GM23248 (cell line): ENCODE measurements at regions not wholly inside any gene's neighbourhood (a gene's known extent, or its start where the extent isn't known, plus 50 kb on each side); places are given as distances from the start of the nearest gene placed in this dataset.

ENCODE experiments used
- DNase-seq: peaks from one replicate; pipeline ENCODE4 v3.0.0-alpha.2; 2015
- H2AFZ ChIP-seq: fragments of 200-600 bp; sonication (generic); 2 replicates; pipeline ENCODE4 v1.6.1; 2016; ENCODE audit warnings: antibody characterized with exemption
- H3F3A ChIP-seq: fragments of 200-600 bp; sonication (generic); 2 replicates; pipeline ENCODE4 v1.6.1; 2016; ENCODE audit warnings: mild to moderate bottlenecking, antibody characterized with exemption, mixed run types; ENCODE audit not compliant: insufficient read depth
- H3K27ac ChIP-seq: fragments of 200-600 bp; sonication (generic); 2 replicates; pipeline ENCODE4 v1.5.1; 2016; ENCODE audit warnings: mild to moderate bottlenecking
- H3K27me3 ChIP-seq: fragments of 200-600 bp; sonication (generic); replicated peaks from 2 replicates; pipeline ENCODE4 v1.6.1; 2016; ENCODE audit warnings: mild to moderate bottlenecking; ENCODE audit not compliant: insufficient read depth
- H3K36me3 ChIP-seq: fragments of 200-600 bp; sonication (generic); 2 replicates; pipeline ENCODE4 v1.6.1; 2016; ENCODE audit warnings: low read depth, mild to moderate bottlenecking
- H3K4me1 ChIP-seq: fragments of 200-600 bp; sonication (generic); 2 replicates; pipeline ENCODE4 v1.6.1; 2016; ENCODE audit warnings: mild to moderate bottlenecking; ENCODE audit not compliant: insufficient read depth
- H3K4me2 ChIP-seq: fragments of 200-600 bp; sonication (generic); one replicate; pipeline ENCODE4 v1.6.1; 2016; ENCODE audit warnings: mild to moderate bottlenecking; ENCODE audit not compliant: unreplicated experiment
- H3K4me3 ChIP-seq: fragments of 200-600 bp; sonication (generic); 2 replicates; pipeline ENCODE4 v1.5.1; 2016; ENCODE audit warnings: mild to moderate bottlenecking
- H3K79me2 ChIP-seq: fragments of 200-600 bp; sonication (generic); 2 replicates; pipeline ENCODE4 v1.6.1; 2016; ENCODE audit warnings: mild to moderate bottlenecking; ENCODE audit not compliant: insufficient read depth
- H3K9ac ChIP-seq: fragments of 200-600 bp; sonication (generic); 2 replicates; pipeline ENCODE4 v1.6.1; 2016; ENCODE audit warnings: mild to moderate bottlenecking
- H3K9me2 ChIP-seq: fragments of 200-600 bp; sonication (generic); 2 replicates; pipeline ENCODE4 v1.6.1; 2016; ENCODE audit warnings: mixed run types, mild to moderate bottlenecking, moderate library complexity; ENCODE audit not compliant: insufficient read depth
- H3K9me3 ChIP-seq: fragments of 200-600 bp; sonication (generic); one replicate; pipeline ENCODE4 v1.6.1; 2017; ENCODE audit warnings: low read depth
- H4K20me1 ChIP-seq: fragments of 200-600 bp; sonication (generic); 2 replicates; pipeline ENCODE4 v1.6.0; 2016; ENCODE audit not compliant: insufficient read depth
- EZH2 ChIP-seq: fragments of 200-600 bp; sonication (generic); IDR thresholded peaks from 2 replicates; pipeline ENCODE4 v1.6.1; 2018; ENCODE audit warnings: antibody characterized with exemption, mild to moderate bottlenecking; ENCODE audit not compliant: insufficient read depth, poor library complexity, severe bottlenecking
- EZH2phosphoT487 ChIP-seq: fragments of 200-600 bp; sonication (generic); IDR thresholded peaks from 2 replicates; pipeline ENCODE4 v1.6.1; 2018; ENCODE audit warnings: antibody characterized with exemption, moderate library complexity, mild to moderate bottlenecking, low read depth; ENCODE audit not compliant: insufficient read depth
- WGBS, 2 experiments: methylation state at CpG; one replicate each; pipeline ENCODE4 v1.1.6; 2015 to 2017; ENCODE audit warnings: low lambda C conversion rate in 2 of 2, low coverage in 1 of 2; ENCODE audit errors: missing lambda C conversion rate in 2 of 2; 5-methylcytosine and 5-hydroxymethylcytosine counted together
- in situ Hi-C: fragments of 300-500 bp; cut with MboI; formaldehyde crosslinking; loops from 2 replicates; pipeline ENCODE4 v1.15.0; 2020

DNA sequence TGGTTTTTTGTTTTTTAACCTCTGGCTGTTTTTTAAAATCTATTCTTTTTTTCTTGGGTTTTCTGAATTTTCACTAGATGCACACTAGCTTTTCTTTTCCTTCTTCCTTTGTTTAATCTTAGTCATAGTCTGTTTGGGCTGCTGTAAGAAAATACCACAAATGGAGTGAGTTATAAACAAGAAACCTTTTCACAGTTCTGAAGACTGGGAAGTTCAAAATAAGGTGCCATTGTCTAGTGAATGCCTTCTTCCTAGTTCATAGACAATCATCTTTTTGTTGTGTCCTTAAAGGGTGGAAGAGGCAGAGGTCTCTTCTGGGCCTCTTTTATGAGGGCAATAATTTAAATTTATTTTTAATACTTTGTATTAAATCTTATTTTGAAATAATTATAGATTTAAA is 532.9 kb upstream of the ANO5 start:
- Histone ChIP-seq H3K9ac (no peak overlapping the region), H3K4me1 (no peaks in the 10 kb centered on the region), H3K9me2 (no peaks in the 10 kb centered on the region), H3K27me3 (no peaks in the 10 kb centered on the region), H3K79me2 (no peaks in the 10 kb centered on the region), H3K36me3 (no peaks in the 10 kb centered on the region), H3K4me3 (no peak overlapping the region), H3K9me3 (no peaks in the 10 kb centered on the region), H4K20me1 (no peaks in the 10 kb centered on the region), H3K27ac (no peak overlapping the region), H2AFZ (no peak overlapping the region), H3F3A (no peaks in the 10 kb centered on the region), H3K4me2 (no peak overlapping the region)
- no peak for DNase-seq
- TF ChIP-seq EZH2phosphoT487 (no peak), EZH2 (no peak)
- in situ Hi-C loops = no loop called here

- Histone ChIP-seq H3K27ac (no peak overlapping the region), H2AFZ (no peak overlapping the region), H3K9me2 (no peaks in the 10 kb centered on the region), H3K36me3 (no peaks in the 10 kb centered on the region), H3K4me2 (no peak overlapping the region), H3K4me3 (no peak overlapping the region), H4K20me1 (no peaks in the 10 kb centered on the region), H3K79me2 (no peaks in the 10 kb centered on the region), H3K4me1 (no peaks in the 10 kb centered on the region), H3K9ac (no peak overlapping the region), H3K27me3 (no peaks in the 10 kb centered on the region), H3F3A (no peaks in the 10 kb centered on the region), H3K9me3 (peaks cover 5% of the 10 kb centered on the region)
- TF ChIP-seq EZH2 (no peak), EZH2phosphoT487 (no peak)
- DNase-seq = no peak
- 13% methylated on average over 6 of the region's 6 CpGs for whole genome bisulfite sequencing, 2 experiments
- in situ Hi-C loops = no loop called here
Measured at GRCh38 chr11:21675049-21675616, 517.8 kb upstream of the ANO5 start.

GRCh38 chr11:21687643-21688042 is 505.2 kb upstream of the ANO5 start:
- 2 to 3% methylated on average over 1 of the region's 1 CpG for WGBS, 2 experiments
- in situ Hi-C loops = loop anchor here (10.0 kb wide), 1 partner anchor 57 kb away; no protein-coding TSS in a partner anchor
- no peaks in the 10 kb centered on the region for H3K9me2 ChIP-seq

GRCh38 chr11:21704539-21704938 is 488.3 kb upstream of the ANO5 start:
- H3K9me3 ChIP-seq = no peaks in the 10 kb centered on the region
- TF ChIP-seq EZH2phosphoT487 (no peak), EZH2 (no peak)
- no peak for DNase-seq
- no peak overlapping the region for H3K4me3 ChIP-seq
- in situ Hi-C loops = no loop called here
- H3K27ac ChIP-seq = no peak overlapping the region
- no peaks in the 10 kb centered on the region for H3K27me3 ChIP-seq
- no peak overlapping the region for H2AFZ ChIP-seq
- H3F3A ChIP-seq = no peaks in the 10 kb centered on the region
- no peak overlapping the region for H3K9ac ChIP-seq
- no peaks in the 10 kb centered on the region for H3K36me3 ChIP-seq
- H3K4me1 ChIP-seq = no peaks in the 10 kb centered on the region
- WGBS, 2 experiments = 2 to 3% methylated on average over 2 of the region's 2 CpGs
- H3K9me2 ChIP-seq = no peaks in the 10 kb centered on the region
- no peaks in the 10 kb centered on the region for H3K79me2 ChIP-seq
- H4K20me1 ChIP-seq = no peaks in the 10 kb centered on the region
- no peak overlapping the region for H3K4me2 ChIP-seq

More at GRCh38 chr11:21687643-21688042, 505.2 kb upstream of the ANO5 start:
- Histone ChIP-seq H3K27me3 (no peaks in the 10 kb centered on the region), H3K4me2 (no peak overlapping the region), H4K20me1 (no peaks in the 10 kb centered on the region), H2AFZ (no peak overlapping the region), H3K36me3 (no peaks in the 10 kb centered on the region), H3K9me3 (no peaks in the 10 kb centered on the region), H3F3A (no peaks in the 10 kb centered on the region), H3K79me2 (no peaks in the 10 kb centered on the region), H3K27ac (no peak overlapping the region), H3K9ac (no peak overlapping the region), H3K4me3 (no peak overlapping the region), H3K4me1 (no peaks in the 10 kb centered on the region)
- no peak for DNase-seq
- TF ChIP-seq EZH2phosphoT487 = no peak
- no peak for TF ChIP-seq EZH2

DNA sequence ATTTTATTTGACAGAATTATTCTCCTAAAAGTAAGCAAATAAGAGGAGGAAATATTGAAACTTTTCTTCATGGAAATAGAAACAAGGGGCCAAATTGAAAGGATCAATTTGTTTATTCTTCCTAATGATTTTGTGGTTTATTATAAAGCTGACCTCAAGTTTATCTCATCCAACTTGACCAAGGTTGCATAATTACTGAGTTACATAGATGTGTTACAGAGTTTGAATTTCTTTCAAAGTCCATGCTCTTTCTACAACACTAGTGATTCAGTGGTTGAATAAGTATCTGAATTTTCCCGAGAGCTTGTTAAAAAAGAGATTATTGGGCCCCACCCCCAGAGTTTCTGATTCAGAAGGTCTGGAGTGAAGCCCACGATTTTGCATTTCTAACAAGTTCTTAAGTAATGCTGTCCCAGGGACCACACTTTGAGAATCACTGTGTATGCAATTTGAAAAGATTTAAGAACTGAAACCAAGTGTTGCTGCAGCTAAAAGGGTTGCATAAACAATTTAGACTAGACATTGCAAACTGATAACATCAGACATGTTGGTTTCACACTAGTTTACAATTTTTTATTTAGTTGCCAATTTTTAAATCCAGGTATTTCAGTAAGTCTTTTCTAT is 485.7 kb upstream of the ANO5 start:
- Histone ChIP-seq H3K27ac (no peak overlapping the region), H3K9me3 (no peaks in the 10 kb centered on the region)

More for the DNA sequence above, 485.7 kb upstream of the ANO5 start:
- no peak for DNase-seq
- 2 to 7% methylated on average over 2 of the region's 2 CpGs for WGBS, 2 experiments
- Histone ChIP-seq H3K9me2 (no peaks in the 10 kb centered on the region), H3K36me3 (no peaks in the 10 kb centered on the region), H3F3A (no peaks in the 10 kb centered on the region), H3K27me3 (no peaks in the 10 kb centered on the region), H3K79me2 (no peaks in the 10 kb centered on the region), H2AFZ (no peak overlapping the region), H3K4me1 (no peaks in the 10 kb centered on the region), H3K4me3 (no peak overlapping the region), H3K9ac (no peak overlapping the region), H4K20me1 (no peaks in the 10 kb centered on the region), H3K4me2 (no peak overlapping the region)
- TF ChIP-seq EZH2 (no peak), EZH2phosphoT487 (no peak)
- in situ Hi-C loops = no loop called here
